PC-9 (cell line): ENCODE measurements at regions not wholly inside any gene's neighbourhood (a gene's known extent, or its start where the extent isn't known, plus 50 kb on each side); places are given as distances from the start of the nearest gene placed in this dataset.

Experiments
- EZH2 ChIP-seq: fragments of 200-600 bp; sonication (generic); IDR thresholded peaks from 2 replicates; pipeline ENCODE4 v1.8.0; 2017; ENCODE audit warnings: antibody characterized with exemption, low read depth
- TF ChIP-seq, protein P1 (sequence below): fragments of 200-600 bp; sonication (generic); conservative IDR thresholded peaks from 2 replicates; pipeline ENCODE4 v1.6.1; 2017; ENCODE audit warnings: mixed run types, antibody characterized with exemption, mild to moderate bottlenecking, moderate library complexity

DNA sequence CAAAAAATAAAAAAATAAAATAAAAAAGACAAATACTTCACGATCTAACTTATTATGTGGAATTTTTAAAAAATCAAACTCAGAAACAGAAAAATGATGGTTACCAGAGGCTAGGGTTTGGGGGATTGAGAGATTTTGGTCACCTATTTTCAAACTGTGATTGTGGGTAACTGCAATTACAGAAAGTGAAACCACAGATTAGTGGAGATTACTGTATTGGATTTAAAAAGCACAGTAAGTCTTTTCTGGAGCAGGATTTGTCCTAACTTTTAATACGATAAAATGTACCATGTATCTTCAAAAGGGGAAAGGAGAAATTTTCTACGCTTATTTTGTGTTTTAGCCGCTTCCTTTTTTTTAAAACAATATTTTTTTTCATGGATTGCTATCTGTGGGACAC is 1204.9 kb upstream of the LRRTM3 start:
- TF ChIP-seq, protein P1, sequence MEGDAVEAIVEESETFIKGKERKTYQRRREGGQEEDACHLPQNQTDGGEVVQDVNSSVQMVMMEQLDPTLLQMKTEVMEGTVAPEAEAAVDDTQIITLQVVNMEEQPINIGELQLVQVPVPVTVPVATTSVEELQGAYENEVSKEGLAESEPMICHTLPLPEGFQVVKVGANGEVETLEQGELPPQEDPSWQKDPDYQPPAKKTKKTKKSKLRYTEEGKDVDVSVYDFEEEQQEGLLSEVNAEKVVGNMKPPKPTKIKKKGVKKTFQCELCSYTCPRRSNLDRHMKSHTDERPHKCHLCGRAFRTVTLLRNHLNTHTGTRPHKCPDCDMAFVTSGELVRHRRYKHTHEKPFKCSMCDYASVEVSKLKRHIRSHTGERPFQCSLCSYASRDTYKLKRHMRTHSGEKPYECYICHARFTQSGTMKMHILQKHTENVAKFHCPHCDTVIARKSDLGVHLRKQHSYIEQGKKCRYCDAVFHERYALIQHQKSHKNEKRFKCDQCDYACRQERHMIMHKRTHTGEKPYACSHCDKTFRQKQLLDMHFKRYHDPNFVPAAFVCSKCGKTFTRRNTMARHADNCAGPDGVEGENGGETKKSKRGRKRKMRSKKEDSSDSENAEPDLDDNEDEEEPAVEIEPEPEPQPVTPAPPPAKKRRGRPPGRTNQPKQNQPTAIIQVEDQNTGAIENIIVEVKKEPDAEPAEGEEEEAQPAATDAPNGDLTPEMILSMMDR: no peak
- no peak for TF ChIP-seq EZH2
